ENCODE measurements at regions not wholly inside any gene's neighbourhood (a gene's known extent, or its start where the extent isn't known, plus 50 kb on each side); places are given as distances from the start of the nearest gene placed in this dataset.

DNA sequence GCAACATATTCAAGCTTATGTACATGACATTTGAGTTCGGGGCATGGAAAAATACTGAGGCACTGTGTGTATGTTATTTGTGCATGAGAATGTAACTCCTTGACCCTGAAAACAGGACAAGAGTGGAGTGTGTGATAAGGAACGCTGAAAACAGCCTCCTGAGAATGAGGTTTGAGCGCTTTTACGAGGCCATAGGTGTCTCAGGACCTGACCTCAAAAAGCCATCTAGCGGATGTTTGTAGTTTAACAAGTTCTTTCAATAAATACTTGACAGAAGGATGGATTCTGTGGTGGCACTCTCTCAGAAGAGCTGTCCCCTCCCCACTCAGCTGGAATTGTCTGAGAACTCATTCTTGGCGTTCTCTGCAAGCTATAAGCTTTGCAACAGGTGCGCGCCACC lies 350.5 kb upstream of the TMTC1 start:
- TF ChIP-seq, protein P1, sequence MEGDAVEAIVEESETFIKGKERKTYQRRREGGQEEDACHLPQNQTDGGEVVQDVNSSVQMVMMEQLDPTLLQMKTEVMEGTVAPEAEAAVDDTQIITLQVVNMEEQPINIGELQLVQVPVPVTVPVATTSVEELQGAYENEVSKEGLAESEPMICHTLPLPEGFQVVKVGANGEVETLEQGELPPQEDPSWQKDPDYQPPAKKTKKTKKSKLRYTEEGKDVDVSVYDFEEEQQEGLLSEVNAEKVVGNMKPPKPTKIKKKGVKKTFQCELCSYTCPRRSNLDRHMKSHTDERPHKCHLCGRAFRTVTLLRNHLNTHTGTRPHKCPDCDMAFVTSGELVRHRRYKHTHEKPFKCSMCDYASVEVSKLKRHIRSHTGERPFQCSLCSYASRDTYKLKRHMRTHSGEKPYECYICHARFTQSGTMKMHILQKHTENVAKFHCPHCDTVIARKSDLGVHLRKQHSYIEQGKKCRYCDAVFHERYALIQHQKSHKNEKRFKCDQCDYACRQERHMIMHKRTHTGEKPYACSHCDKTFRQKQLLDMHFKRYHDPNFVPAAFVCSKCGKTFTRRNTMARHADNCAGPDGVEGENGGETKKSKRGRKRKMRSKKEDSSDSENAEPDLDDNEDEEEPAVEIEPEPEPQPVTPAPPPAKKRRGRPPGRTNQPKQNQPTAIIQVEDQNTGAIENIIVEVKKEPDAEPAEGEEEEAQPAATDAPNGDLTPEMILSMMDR (IDR thresholded peaks at IDR 0.05; ENCODE audit: insufficient read depth, low read depth, low read length): no peak
- no peak for TF ChIP-seq EZH2 (IDR thresholded peaks at IDR 0.05; ENCODE audit: insufficient read depth, low read length)
